A549 (cell line): ENCODE measurements at regions not wholly inside any gene's neighbourhood (a gene's known extent, or its start where the extent isn't known, plus 50 kb on each side); places are given as distances from the start of the nearest gene placed in this dataset.
"Not testable (repeated sequence)": the region's sequence is repeated elsewhere in the genome, so short reads cannot be mapped to it uniquely, and the experiment has no call there.

Source experiments
- BHLHE40 ChIP-seq: IDR thresholded peaks from 2 replicates; pipeline ENCODE4 v1.6.1; 2012; ENCODE audit warnings: low read depth, low read length, inconsistent platforms
- TF ChIP-seq, protein P1 (sequence below): fragments of >200 bp; sonication (Bioruptor Twin); formaldehyde crosslinking; IDR thresholded peaks from 3 replicates; pipeline ENCODE4 v1.5.1; 2016
- TF ChIP-seq, protein P2 (sequence below): fragments of 150-350 bp; IDR thresholded peaks from 2 replicates; pipeline ENCODE4 v1.6.1; 2014; ENCODE audit warnings: low read depth, mild to moderate bottlenecking, low read length

DNA sequence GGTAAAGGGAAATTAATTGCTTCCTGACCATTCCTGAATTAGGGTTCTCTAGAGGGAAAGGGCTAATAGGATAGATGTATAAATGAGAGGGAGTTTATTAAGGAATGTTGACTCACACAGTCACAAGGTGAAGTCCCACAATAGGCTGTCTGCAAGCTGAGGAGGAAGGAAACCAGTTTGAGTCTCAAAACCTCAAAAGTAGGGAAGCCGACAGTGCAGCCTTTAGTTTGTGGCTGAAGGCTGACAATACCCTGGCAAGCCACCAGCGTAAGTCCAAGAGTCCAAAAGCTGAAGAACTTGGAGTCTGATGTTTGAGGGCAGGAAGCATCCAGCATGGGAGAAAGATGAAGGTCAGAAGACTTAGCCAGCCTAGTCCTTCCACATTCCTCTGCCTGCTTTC is 1340.8 kb downstream of the RPIA start:
- TF ChIP-seq, protein P1, sequence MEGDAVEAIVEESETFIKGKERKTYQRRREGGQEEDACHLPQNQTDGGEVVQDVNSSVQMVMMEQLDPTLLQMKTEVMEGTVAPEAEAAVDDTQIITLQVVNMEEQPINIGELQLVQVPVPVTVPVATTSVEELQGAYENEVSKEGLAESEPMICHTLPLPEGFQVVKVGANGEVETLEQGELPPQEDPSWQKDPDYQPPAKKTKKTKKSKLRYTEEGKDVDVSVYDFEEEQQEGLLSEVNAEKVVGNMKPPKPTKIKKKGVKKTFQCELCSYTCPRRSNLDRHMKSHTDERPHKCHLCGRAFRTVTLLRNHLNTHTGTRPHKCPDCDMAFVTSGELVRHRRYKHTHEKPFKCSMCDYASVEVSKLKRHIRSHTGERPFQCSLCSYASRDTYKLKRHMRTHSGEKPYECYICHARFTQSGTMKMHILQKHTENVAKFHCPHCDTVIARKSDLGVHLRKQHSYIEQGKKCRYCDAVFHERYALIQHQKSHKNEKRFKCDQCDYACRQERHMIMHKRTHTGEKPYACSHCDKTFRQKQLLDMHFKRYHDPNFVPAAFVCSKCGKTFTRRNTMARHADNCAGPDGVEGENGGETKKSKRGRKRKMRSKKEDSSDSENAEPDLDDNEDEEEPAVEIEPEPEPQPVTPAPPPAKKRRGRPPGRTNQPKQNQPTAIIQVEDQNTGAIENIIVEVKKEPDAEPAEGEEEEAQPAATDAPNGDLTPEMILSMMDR: not testable (repeated sequence)
- TF ChIP-seq BHLHE40: not testable (repeated sequence)
- TF ChIP-seq, protein P2, sequence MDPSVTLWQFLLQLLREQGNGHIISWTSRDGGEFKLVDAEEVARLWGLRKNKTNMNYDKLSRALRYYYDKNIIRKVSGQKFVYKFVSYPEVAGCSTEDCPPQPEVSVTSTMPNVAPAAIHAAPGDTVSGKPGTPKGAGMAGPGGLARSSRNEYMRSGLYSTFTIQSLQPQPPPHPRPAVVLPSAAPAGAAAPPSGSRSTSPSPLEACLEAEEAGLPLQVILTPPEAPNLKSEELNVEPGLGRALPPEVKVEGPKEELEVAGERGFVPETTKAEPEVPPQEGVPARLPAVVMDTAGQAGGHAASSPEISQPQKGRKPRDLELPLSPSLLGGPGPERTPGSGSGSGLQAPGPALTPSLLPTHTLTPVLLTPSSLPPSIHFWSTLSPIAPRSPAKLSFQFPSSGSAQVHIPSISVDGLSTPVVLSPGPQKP: not testable (repeated sequence)
